GM12874 (cell line): ENCODE measurements at regions not wholly inside any gene's neighbourhood (a gene's known extent, or its start where the extent isn't known, plus 50 kb on each side); places are given as distances from the start of the nearest gene placed in this dataset.

Experiments
- TF ChIP-seq, protein P1 (sequence below): IDR thresholded peaks from 2 replicates; pipeline ENCODE4 v1.5.1; 2011; ENCODE audit warnings: low read depth, mild to moderate bottlenecking, control low read depth, low read length, moderate library complexity; ENCODE audit not compliant: insufficient read depth

DNA sequence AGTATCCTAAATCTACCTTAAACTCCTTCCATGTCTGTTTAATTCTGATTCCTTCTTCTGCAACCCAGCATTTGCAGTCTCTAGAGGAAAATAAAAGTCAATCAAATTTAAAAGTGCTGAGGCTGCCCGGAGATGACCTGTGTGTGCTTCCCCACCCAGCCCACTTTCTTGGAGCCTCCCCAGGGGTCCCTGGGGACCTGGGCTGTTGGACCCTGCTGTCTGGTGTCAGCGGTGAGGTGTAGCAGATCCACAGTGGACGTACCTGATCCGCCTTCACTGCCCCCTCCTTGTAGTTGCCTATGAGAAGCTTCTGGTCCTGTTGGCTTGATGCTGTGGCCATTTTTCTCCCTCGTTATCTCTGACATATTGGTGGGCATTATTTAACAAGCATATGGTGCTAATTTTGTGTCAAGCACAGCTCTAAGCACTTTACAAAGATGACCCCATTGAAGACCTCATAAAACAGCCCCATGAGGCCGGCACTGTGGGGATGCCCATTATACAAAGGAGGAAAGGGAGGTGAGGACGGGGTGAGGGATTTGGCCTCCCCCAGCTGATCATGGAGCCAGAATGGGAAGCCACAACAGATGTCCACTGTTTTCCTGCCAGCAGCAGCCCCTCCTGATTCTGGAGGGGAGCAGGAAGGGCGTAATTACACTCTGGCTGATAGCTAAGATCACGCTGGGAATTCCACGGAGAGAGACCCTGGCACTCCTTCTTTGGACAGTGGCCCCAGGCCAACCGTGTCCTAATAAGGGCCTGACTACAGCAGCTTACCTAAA, 628.2 kb downstream of the CDH26 start:
- TF ChIP-seq, protein P1, sequence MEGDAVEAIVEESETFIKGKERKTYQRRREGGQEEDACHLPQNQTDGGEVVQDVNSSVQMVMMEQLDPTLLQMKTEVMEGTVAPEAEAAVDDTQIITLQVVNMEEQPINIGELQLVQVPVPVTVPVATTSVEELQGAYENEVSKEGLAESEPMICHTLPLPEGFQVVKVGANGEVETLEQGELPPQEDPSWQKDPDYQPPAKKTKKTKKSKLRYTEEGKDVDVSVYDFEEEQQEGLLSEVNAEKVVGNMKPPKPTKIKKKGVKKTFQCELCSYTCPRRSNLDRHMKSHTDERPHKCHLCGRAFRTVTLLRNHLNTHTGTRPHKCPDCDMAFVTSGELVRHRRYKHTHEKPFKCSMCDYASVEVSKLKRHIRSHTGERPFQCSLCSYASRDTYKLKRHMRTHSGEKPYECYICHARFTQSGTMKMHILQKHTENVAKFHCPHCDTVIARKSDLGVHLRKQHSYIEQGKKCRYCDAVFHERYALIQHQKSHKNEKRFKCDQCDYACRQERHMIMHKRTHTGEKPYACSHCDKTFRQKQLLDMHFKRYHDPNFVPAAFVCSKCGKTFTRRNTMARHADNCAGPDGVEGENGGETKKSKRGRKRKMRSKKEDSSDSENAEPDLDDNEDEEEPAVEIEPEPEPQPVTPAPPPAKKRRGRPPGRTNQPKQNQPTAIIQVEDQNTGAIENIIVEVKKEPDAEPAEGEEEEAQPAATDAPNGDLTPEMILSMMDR: no peak

DNA sequence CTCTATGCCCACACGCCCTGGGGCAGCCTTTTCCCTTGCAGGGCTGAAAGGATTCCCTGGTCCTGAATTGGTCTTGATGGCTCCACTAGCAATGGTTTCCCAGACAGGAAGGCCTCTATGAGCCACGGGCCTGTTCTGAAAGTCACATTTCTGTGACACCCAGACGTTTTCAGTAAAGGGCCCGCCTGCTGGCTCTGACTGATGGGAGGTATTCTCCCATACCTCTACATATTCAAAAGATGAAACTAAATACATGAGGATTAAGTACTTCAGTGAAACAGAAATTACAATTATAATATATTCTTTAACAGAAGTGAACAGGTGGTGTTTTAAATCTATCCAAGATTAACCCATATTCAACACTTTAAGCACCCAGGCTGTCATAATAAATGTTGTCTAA, 629.8 kb downstream of the CDH26 start:
- TF ChIP-seq, protein P1: no peak

DNA sequence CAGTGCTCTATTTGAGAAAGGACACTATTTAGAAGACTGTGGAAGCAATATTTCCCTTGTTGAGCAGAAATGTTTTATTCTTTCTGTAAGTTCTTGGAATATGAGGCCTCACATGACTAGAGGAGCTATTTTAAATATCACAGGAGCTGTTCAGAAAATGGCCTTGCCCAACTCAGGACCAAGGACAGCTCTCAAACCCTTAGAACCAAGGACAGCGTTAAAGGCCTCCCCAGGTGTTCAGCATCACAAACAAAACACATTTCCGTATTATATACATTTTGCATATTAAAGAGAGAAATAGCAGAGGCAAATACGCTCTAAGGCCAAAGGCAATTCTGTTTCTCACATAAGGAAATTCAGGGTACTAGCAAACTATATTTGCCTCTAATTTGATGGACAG, 631.4 kb downstream of the CDH26 start:
- TF ChIP-seq, protein P1: no peak

DNA sequence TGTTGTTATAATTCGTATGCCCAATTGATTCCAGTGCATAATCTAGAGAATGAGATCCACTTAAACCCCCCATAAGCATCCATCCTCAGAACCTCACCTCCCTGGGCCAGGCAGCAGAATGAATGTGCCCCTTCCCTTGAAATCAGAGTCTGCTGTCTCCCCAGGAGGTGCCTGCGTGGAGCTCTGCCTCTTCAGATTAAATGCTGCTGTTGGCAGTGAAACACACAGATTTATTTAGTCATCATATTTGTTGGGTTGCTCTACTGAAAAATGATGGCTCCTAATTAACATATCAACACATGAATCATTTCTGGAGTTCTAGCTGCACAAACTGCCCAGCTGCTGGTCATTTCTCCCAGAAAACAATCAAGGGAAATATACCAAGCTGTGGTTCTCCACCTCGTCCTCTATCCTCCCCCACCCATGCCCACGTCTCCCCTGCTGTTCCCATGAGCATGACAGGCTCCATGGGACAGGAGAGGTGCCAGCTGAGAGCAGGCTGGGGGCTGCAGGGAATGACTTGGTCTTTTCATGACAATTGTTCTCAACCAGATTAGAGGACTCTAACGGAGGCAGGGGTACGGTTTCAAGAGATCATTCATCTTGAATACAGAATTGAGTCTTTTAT, 633.1 kb downstream of the CDH26 start:
- TF ChIP-seq, protein P1: no peak

DNA sequence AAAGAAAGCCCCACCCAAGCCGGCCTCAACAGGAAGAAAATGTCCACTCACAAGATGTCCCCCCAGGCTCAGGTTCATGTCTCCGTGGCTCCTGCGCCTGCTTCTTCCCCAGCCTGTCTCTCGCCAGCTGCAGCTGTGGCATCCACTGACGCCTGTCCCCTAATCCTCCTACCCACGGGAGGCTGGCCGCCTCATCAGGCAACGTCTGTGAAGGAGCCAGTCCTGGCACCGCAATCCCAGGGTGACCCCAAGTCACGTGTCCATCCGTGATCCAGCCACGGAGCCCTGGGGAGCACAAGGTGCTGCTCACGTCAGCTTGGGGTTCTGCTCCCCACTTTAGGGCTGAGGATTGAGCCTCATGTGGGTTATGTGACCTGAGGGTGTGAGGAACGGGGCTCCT, 640.3 kb downstream of the CDH26 start:
- TF ChIP-seq, protein P1: no peak

DNA sequence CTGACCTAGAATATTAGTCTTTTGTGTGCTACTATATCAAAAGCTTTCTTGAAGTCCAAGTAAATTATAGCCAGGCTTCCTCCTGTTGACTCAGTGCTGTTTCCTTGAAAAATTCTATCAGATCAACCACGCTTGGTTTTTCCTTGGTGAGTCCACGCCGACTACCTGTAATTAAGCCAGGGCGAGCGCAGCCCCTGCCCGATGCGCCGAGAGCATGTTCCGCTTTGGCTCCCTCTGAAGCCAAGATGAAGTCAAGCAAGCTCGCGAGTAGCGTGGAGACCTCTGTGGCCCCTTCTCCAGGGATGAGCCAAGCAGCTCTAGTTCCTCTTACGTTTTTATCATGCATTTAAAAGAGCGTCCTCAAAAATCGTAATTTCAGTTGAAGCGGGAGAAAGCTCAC, 641.2 kb downstream of the CDH26 start:
- TF ChIP-seq, protein P1: no peak

DNA sequence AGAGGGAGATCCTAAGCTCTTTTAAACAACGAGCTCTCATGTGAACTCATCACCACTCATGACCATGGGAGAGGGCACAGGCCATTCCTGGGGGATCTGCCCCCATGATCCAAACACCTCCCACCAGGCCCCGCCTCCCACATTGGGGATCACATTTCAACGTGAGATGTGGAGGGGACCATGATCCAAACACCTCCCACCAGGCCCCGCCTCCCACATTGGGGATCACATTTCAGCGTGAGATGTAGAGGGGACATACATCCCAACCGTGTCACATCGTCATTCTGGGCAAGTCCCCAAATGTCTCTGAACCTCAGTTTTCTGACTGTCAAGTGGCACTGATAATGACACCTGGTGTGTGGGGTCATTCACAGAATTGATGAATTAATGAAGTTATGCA, 641.8 kb downstream of the CDH26 start:
- TF ChIP-seq, protein P1: no peak
